Neural progenitor cell (in vitro differentiated cells): ENCODE measurements at regions not wholly inside any gene's neighbourhood (a gene's known extent, or its start where the extent isn't known, plus 50 kb on each side); places are given as distances from the start of the nearest gene placed in this dataset.

ENCODE experiments used
- DNase-seq: peaks from one replicate; pipeline ENCODE4 v3.0.0-alpha.2; 2016; ENCODE audit warnings: low spot score
- H2AFZ ChIP-seq: fragments of 200-600 bp; sonication (generic); replicated peaks from 2 replicates; pipeline ENCODE4 v1.6.1; 2016; ENCODE audit warnings: antibody characterized with exemption
- H3F3A ChIP-seq: fragments of 200-600 bp; sonication (generic); 2 replicates; pipeline ENCODE4 v1.6.1; 2016; ENCODE audit warnings: antibody characterized with exemption, low read depth
- H3K27ac ChIP-seq: fragments of 200-600 bp; sonication (generic); 2 replicates; pipeline ENCODE4 v1.5.1; 2016; ENCODE audit warnings: mild to moderate bottlenecking
- H3K27me3 ChIP-seq: fragments of 200-600 bp; sonication (generic); 2 replicates; pipeline ENCODE4 v1.6.1; 2016; ENCODE audit warnings: mild to moderate bottlenecking, moderate library complexity
- H3K36me3 ChIP-seq: fragments of 200-600 bp; sonication (generic); 2 replicates; pipeline ENCODE4 v1.5.1; 2016
- H3K4me1 ChIP-seq: fragments of 200-600 bp; sonication (generic); 2 replicates; pipeline ENCODE4 v1.6.1; 2016; ENCODE audit warnings: mixed run types
- H3K4me2 ChIP-seq: fragments of 200-600 bp; sonication (generic); 2 replicates; pipeline ENCODE4 v1.6.1; 2016
- H3K4me3 ChIP-seq: fragments of 200-600 bp; sonication (generic); 2 replicates; pipeline ENCODE4 v1.5.1; 2016
- H3K79me2 ChIP-seq: fragments of 200-600 bp; sonication (generic); 2 replicates; pipeline ENCODE4 v1.6.1; 2016; ENCODE audit warnings: low read depth
- H3K9ac ChIP-seq: fragments of 200-600 bp; sonication (generic); 2 replicates; pipeline ENCODE4 v1.6.1; 2016
- H3K9me3 ChIP-seq: fragments of 200-600 bp; sonication (generic); 2 replicates; pipeline ENCODE4 v1.5.1; 2016; ENCODE audit warnings: low read depth
- H4K20me1 ChIP-seq: fragments of 200-600 bp; sonication (generic); 2 replicates; pipeline ENCODE4 v1.6.1; 2016; ENCODE audit warnings: low read depth
- H3K27ac Mint-ChIP-seq: 3 replicates; pipeline ENCODE4 v1.8.0; 2021; ENCODE audit warnings: mixed read lengths
- H3K27me3 Mint-ChIP-seq: 2 replicates; pipeline ENCODE4 v1.8.0; 2022; ENCODE audit warnings: low read depth, mild to moderate bottlenecking, inconsistent platforms, moderate library complexity, mixed read lengths; ENCODE audit not compliant: insufficient read depth
- H3K36me3 Mint-ChIP-seq: 3 replicates; pipeline ENCODE4 v1.8.0; 2021; ENCODE audit warnings: mixed read lengths
- H3K4me1 Mint-ChIP-seq: 3 replicates; pipeline ENCODE4 v1.8.0; 2021; ENCODE audit warnings: mixed read lengths
- H3K4me3 Mint-ChIP-seq: 3 replicates; pipeline ENCODE4 v1.8.0; 2021; ENCODE audit warnings: mild to moderate bottlenecking, moderate library complexity, mixed read lengths
- H3K9me3 Mint-ChIP-seq: 3 replicates; pipeline ENCODE4 v1.8.0; 2020; ENCODE audit warnings: mixed read lengths
- CTCF ChIP-seq: fragments of 200-600 bp; sonication (generic); IDR thresholded peaks from 2 replicates; pipeline ENCODE4 v1.5.1; 2017; ENCODE audit warnings: antibody characterized with exemption, mild to moderate bottlenecking
- EZH2 ChIP-seq: fragments of 200-600 bp; sonication (generic); IDR thresholded peaks from 2 replicates; pipeline ENCODE4 v1.6.1; 2017; ENCODE audit warnings: antibody characterized with exemption, mild to moderate bottlenecking, moderate library complexity
- EZH2phosphoT487 ChIP-seq: fragments of 200-600 bp; sonication (generic); IDR thresholded peaks from 2 replicates; pipeline ENCODE4 v1.6.1; 2017; ENCODE audit warnings: antibody characterized with exemption

GRCh38 chr16:58970775-58971174 lies 236.7 kb upstream of the GOT2 start:
- H3K79me2 ChIP-seq, result no peaks in the 10 kb centered on the region
- Mint-ChIP-seq H3K4me3 (no peak overlapping the region), H3K9me3 (no peaks in the 10 kb centered on the region), H3K4me1 (peaks cover 17% of the 10 kb centered on the region), H3K27ac (no peak overlapping the region), H3K27me3 (no peaks in the 10 kb centered on the region), H3K36me3 (no peaks in the 10 kb centered on the region)
- H3K4me2 ChIP-seq, result no peak overlapping the region
- H3K9ac ChIP-seq, result no peak overlapping the region
- H3K4me3 ChIP-seq, result no peak overlapping the region
- no peaks in the 10 kb centered on the region for H3K27me3 ChIP-seq
- H3K9me3 ChIP-seq, result no peaks in the 10 kb centered on the region
- no peak for DNase-seq
- no peaks in the 10 kb centered on the region for H3F3A ChIP-seq
- H3K4me1 ChIP-seq, result no peaks in the 10 kb centered on the region
- no peaks in the 10 kb centered on the region for H3K36me3 ChIP-seq
- no peak overlapping the region for H2AFZ ChIP-seq
- H4K20me1 ChIP-seq, result no peaks in the 10 kb centered on the region
- H3K27ac ChIP-seq, result no peak overlapping the region
- TF ChIP-seq EZH2phosphoT487 (no peak), CTCF (no peak), EZH2 (no peak)

- no peaks in the 10 kb centered on the region for H3K36me3 ChIP-seq
- H3K79me2 ChIP-seq, result no peaks in the 10 kb centered on the region
- Mint-ChIP-seq H3K4me3 (no peak overlapping the region), H3K27ac (no peak overlapping the region), H3K9me3 (no peaks in the 10 kb centered on the region), H3K27me3 (no peaks in the 10 kb centered on the region), H3K4me1 (peaks cover 19% of the 10 kb centered on the region), H3K36me3 (no peaks in the 10 kb centered on the region)
- H3K27me3 ChIP-seq, result no peaks in the 10 kb centered on the region
- peaks cover 2% of the 10 kb centered on the region for H3K4me1 ChIP-seq
- no peaks in the 10 kb centered on the region for H3F3A ChIP-seq
- DNase-seq, result no peak
- no peak overlapping the region for H3K4me3 ChIP-seq
- H4K20me1 ChIP-seq, result no peaks in the 10 kb centered on the region
- H3K4me2 ChIP-seq, result no peak overlapping the region
- no peak overlapping the region for H3K9ac ChIP-seq
- TF ChIP-seq EZH2phosphoT487, result no peak
- no peaks in the 10 kb centered on the region for H3K9me3 ChIP-seq
- H3K27ac ChIP-seq, result no peak overlapping the region
- no peak overlapping the region for H2AFZ ChIP-seq
Measured at GRCh38 chr16:58963479-58963878, 229.4 kb upstream of the GOT2 start.

GRCh38 chr16:58962811-58963210 lies 228.7 kb upstream of the GOT2 start:
- peaks cover 4% of the 10 kb centered on the region for H3K27me3 Mint-ChIP-seq
- no peak overlapping the region for H3K27ac ChIP-seq
- H3K9me3 ChIP-seq, result no peaks in the 10 kb centered on the region
- TF ChIP-seq EZH2phosphoT487 (no peak), EZH2 (no peak), CTCF (no peak)
- no peak overlapping the region for H3K4me3 Mint-ChIP-seq
- no peaks in the 10 kb centered on the region for H3K27me3 ChIP-seq
- peaks cover 4% of the 10 kb centered on the region for H3K4me1 ChIP-seq
- H3K79me2 ChIP-seq, result no peaks in the 10 kb centered on the region
- H4K20me1 ChIP-seq, result no peaks in the 10 kb centered on the region
- H3K4me2 ChIP-seq, result no peak overlapping the region
- H3K4me3 ChIP-seq, result no peak overlapping the region
- H3K9ac ChIP-seq, result no peak overlapping the region
- H3K27ac Mint-ChIP-seq, result no peak overlapping the region
- H3K9me3 Mint-ChIP-seq, result no peaks in the 10 kb centered on the region
- H3K4me1 Mint-ChIP-seq, result peaks cover 18% of the 10 kb centered on the region
- no peak overlapping the region for H2AFZ ChIP-seq
- H3K36me3 Mint-ChIP-seq, result no peaks in the 10 kb centered on the region
- no peaks in the 10 kb centered on the region for H3K36me3 ChIP-seq
- DNase-seq, result no peak
- no peaks in the 10 kb centered on the region for H3F3A ChIP-seq

- Histone ChIP-seq H3K27me3 (no peaks in the 10 kb centered on the region), H3K27ac (no peak overlapping the region), H3K79me2 (no peaks in the 10 kb centered on the region), H3K9me3 (no peaks in the 10 kb centered on the region), H4K20me1 (no peaks in the 10 kb centered on the region), H3F3A (no peaks in the 10 kb centered on the region), H3K4me1 (peaks cover 4% of the 10 kb centered on the region), H3K36me3 (no peaks in the 10 kb centered on the region), H2AFZ (no peak overlapping the region), H3K4me3 (no peak overlapping the region), H3K9ac (no peak overlapping the region), H3K4me2 (no peak overlapping the region)
- no peak overlapping the region for H3K4me3 Mint-ChIP-seq
- peaks cover 18% of the 10 kb centered on the region for H3K4me1 Mint-ChIP-seq
- H3K27me3 Mint-ChIP-seq, result peaks cover 5% of the 10 kb centered on the region
- no peak overlapping the region for H3K27ac Mint-ChIP-seq
- TF ChIP-seq CTCF (no peak), EZH2 (no peak), EZH2phosphoT487 (no peak)
- H3K36me3 Mint-ChIP-seq, result no peaks in the 10 kb centered on the region
- DNase-seq, result peak; percentile 7
- no peaks in the 10 kb centered on the region for H3K9me3 Mint-ChIP-seq
Measured at GRCh38 chr16:58960484-58960883, 226.4 kb upstream of the GOT2 start.
